Osteoblast (primary cell): ENCODE measurements at regions not wholly inside any gene's neighbourhood (a gene's known extent, or its start where the extent isn't known, plus 50 kb on each side); places are given as distances from the start of the nearest gene placed in this dataset.

Experiments used
- DNase-seq: peaks from one replicate; pipeline ENCODE4 v3.0.0; 2011; ENCODE audit warnings: low spot score, mixed read lengths; ENCODE audit not compliant: insufficient read length; ENCODE audit errors: missing footprints
- H2AFZ ChIP-seq: 2 replicates; pipeline ENCODE4 v1.6.0; 2011; ENCODE audit warnings: mild to moderate bottlenecking, low read length
- H3K27ac ChIP-seq: 2 replicates; pipeline ENCODE4 v1.5.1; 2011; ENCODE audit warnings: mild to moderate bottlenecking, low read depth, low read length, moderate library complexity
- H3K27me3 ChIP-seq: 2 replicates; pipeline ENCODE4 v1.6.0; 2012; ENCODE audit warnings: mild to moderate bottlenecking, control low read depth, inconsistent platforms, low read length, moderate library complexity; ENCODE audit not compliant: insufficient read depth
- H3K36me3 ChIP-seq: 2 replicates; pipeline ENCODE4 v1.5.1; 2011; ENCODE audit warnings: mild to moderate bottlenecking, low read length, control low read depth, moderate library complexity; ENCODE audit not compliant: insufficient read depth
- H3K4me1 ChIP-seq: 2 replicates; pipeline ENCODE4 v1.5.1; 2011; ENCODE audit warnings: mild to moderate bottlenecking, low read length, control low read depth, moderate library complexity; ENCODE audit not compliant: insufficient read depth
- H3K4me2 ChIP-seq: 2 replicates; pipeline ENCODE4 v1.6.0; 2011; ENCODE audit warnings: mild to moderate bottlenecking, low read length; ENCODE audit not compliant: insufficient read depth
- H3K4me3 ChIP-seq: fragments of 200-600 bp; sonication (generic); 3 replicates; pipeline ENCODE4 v1.5.1; 2012; ENCODE audit warnings: mild to moderate bottlenecking, low read length, inconsistent platforms; ENCODE audit not compliant: insufficient read depth
- H3K79me2 ChIP-seq: 2 replicates; pipeline ENCODE4 v1.6.0; 2012; ENCODE audit warnings: mild to moderate bottlenecking, low read length, control low read depth, inconsistent platforms; ENCODE audit not compliant: insufficient read depth
- H3K9me3 ChIP-seq: 2 replicates; pipeline ENCODE4 v1.5.1; 2011; ENCODE audit warnings: low read depth, low read length, control low read depth
- H4K20me1 ChIP-seq: 2 replicates; pipeline ENCODE4 v1.6.0; 2012; ENCODE audit warnings: mild to moderate bottlenecking, low read length, control low read depth; ENCODE audit not compliant: insufficient read depth
- CTCF ChIP-seq: IDR thresholded peaks from 2 replicates; pipeline ENCODE4 v1.5.1; 2011; ENCODE audit warnings: mild to moderate bottlenecking, low read depth, low read length, moderate library complexity; ENCODE audit errors: extremely low read depth

DNA sequence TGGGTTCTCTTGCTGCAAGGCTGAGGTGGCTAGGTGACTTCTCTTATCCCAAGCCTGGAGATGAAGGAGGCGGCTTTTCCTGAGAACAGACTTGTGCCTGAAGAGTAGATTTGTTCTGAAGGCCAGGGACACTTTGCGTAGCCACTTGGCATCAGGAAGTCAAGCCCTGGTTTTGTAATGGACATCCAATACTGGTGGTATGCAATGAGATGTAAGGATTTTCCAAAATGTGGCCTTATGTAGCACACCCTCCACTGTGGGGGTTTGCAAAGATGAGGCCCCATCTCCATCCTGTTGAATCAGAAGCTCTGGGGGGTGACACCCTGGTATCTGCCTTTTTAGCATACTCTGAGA, 124.5 kb upstream of the IPO9 start:
- Histone ChIP-seq H3K9me3 (no peaks in the 10 kb centered on the region), H3K36me3 (peaks cover 8% of the 10 kb centered on the region), H3K27ac (peak overlapping the region; percentile 86), H2AFZ (no peak overlapping the region), H3K4me2 (no peak overlapping the region), H3K4me3 (no peak overlapping the region), H3K4me1 (peaks cover 58% of the 10 kb centered on the region), H3K79me2 (peaks cover 86% of the 10 kb centered on the region), H4K20me1 (peaks cover 37% of the 10 kb centered on the region), H3K27me3 (no peaks in the 10 kb centered on the region)
- TF ChIP-seq CTCF: peak; percentile 4
- DNase-seq: no peak

GRCh38 chr1:201705389-201705788, 123.6 kb upstream of the IPO9 start:
- TF ChIP-seq CTCF: no peak
- H3K4me1 ChIP-seq: peaks cover 68% of the 10 kb centered on the region
- H3K4me3 ChIP-seq: no peak overlapping the region
- no peak overlapping the region for H3K4me2 ChIP-seq
- DNase-seq: no peak
- H3K36me3 ChIP-seq: peaks cover 8% of the 10 kb centered on the region
- H3K9me3 ChIP-seq: no peaks in the 10 kb centered on the region
- H3K27ac ChIP-seq: peak overlapping the region; percentile 25
- no peaks in the 10 kb centered on the region for H3K27me3 ChIP-seq
- peaks cover 88% of the 10 kb centered on the region for H3K79me2 ChIP-seq
- peaks cover 37% of the 10 kb centered on the region for H4K20me1 ChIP-seq
- no peak overlapping the region for H2AFZ ChIP-seq

DNA sequence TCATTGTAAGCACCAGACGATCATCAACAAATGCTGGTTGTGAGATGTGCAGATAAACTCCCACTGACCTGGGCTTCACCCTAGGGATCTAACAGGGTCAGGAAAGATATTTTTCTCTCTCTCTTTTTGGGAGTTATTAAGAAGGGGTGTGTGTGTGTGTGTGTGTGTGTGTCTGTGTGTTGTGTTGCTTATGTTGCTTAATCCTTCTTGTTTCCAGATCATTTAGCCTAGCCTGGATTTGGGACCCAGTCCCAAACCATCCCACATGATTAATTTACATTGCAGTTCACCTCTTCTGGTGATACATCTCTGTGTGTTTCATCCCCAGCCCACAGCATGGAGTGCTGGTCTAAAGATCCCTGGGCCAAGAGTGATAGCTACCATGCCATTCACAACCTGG, 122.8 kb upstream of the IPO9 start:
- H3K4me1 ChIP-seq: peaks cover 75% of the 10 kb centered on the region
- no peaks in the 10 kb centered on the region for H3K9me3 ChIP-seq
- H3K4me2 ChIP-seq: no peak overlapping the region
- no peaks in the 10 kb centered on the region for H3K27me3 ChIP-seq
- peaks cover 8% of the 10 kb centered on the region for H3K36me3 ChIP-seq
- peaks cover 37% of the 10 kb centered on the region for H4K20me1 ChIP-seq
- no peak overlapping the region for H2AFZ ChIP-seq
- no peak for TF ChIP-seq CTCF
- peaks cover 95% of the 10 kb centered on the region for H3K79me2 ChIP-seq
- H3K4me3 ChIP-seq: no peak overlapping the region
- DNase-seq: no peak
- peak overlapping the region; percentile 7 for H3K27ac ChIP-seq

DNA sequence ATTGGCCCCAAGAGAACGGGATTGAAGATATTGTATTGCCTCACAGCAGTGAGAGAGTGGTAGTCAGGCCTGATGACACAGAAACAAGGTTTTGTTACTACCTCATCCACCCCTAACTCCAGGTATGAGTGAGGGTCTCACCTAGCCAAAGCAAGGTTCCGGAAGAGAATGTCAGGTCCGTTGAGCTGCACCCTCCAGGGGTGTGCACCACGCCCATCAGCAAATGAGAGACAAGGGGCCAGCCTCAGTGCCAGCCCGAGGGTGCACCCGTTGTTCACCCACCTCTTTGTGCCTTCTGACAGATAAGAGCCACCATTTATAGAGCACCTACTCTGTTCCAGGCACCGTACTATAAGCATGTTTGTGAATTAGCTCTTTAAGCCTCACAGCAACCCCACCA, 121.9 kb upstream of the IPO9 start:
- Histone ChIP-seq H3K4me2 (no peak overlapping the region), H2AFZ (no peak overlapping the region), H3K79me2 (peaks cover 96% of the 10 kb centered on the region), H3K4me1 (peaks cover 84% of the 10 kb centered on the region), H3K27me3 (no peaks in the 10 kb centered on the region), H3K36me3 (peaks cover 8% of the 10 kb centered on the region), H3K4me3 (no peak overlapping the region), H3K27ac (peak overlapping the region; percentile 7), H4K20me1 (peaks cover 37% of the 10 kb centered on the region), H3K9me3 (no peaks in the 10 kb centered on the region)
- no peak for TF ChIP-seq CTCF
- DNase-seq: no peak
